Tibial artery (tissue), 4 donors: ENCODE measurements at regions not wholly inside any gene's neighbourhood (a gene's known extent, or its start where the extent isn't known, plus 50 kb on each side); places are given as distances from the start of the nearest gene placed in this dataset.

Experiments used
- DNase-seq, 2 donors: peaks; one replicate each; pipeline ENCODE4 v3.0.0-alpha.2; 2019
- H3K27ac ChIP-seq, 2 donors: fragments of 200-600 bp; sonication (generic) in 1 of 2; 1 replicate in 1 of 2; 2 replicates in 1 of 2; pipeline ENCODE4 v1.5.1; 2018 to 2019; ENCODE audit warnings: mild to moderate bottlenecking in 1 of 2
- H3K27me3 ChIP-seq, 2 donors: fragments of 200-600 bp; sonication (generic) in 1 of 2; one replicate each; pipeline versions ENCODE4 v1.5.1 to v1.6.0; 2016 to 2019
- H3K36me3 ChIP-seq, 3 donors: fragments of 200-600 bp; sonication (generic) in 2 of 3; one replicate each; pipeline ENCODE4 v1.5.1; 2016 to 2019; ENCODE audit warnings: mild to moderate bottlenecking in 2 of 3
- H3K4me1 ChIP-seq, 4 donors: fragments of 200-600 bp; sonication (generic) in 2 of 4; 1 replicate in 3 of 4; 2 replicates in 1 of 4; pipeline ENCODE4 v1.5.1; 2016 to 2019
- H3K4me3 ChIP-seq, 2 donors: fragments of 200-600 bp; sonication (generic) in 1 of 2; 1 replicate in 1 of 2; 2 replicates in 1 of 2; pipeline ENCODE4 v1.5.1; 2018 to 2019; ENCODE audit warnings: mild to moderate bottlenecking in 2 of 2
- H3K9me3 ChIP-seq, 3 donors: fragments of 200-600 bp; sonication (generic) in 1 of 3; one replicate each; pipeline ENCODE4 v1.5.1; 2016 to 2019
- CTCF ChIP-seq, 2 experiments: fragments of 200-600 bp in 1 of 2; fragments of 450-650 bp in 1 of 2; IDR thresholded peaks; one replicate each; pipeline ENCODE4 v1.5.1; 2017 to 2019; ENCODE audit warnings: antibody characterized with exemption in 2 of 2, mild to moderate bottlenecking in 1 of 2, moderate library complexity in 1 of 2
- intact Hi-C: fragments of 100-400 bp; cut with DNase I; formaldehyde crosslinking; loops from one replicate; pipeline ENCODE4 v1.15.0; 2023; ENCODE audit warnings: low total_unique reads

GRCh38 chr15:62297933-62298332, 132.8 kb upstream of the C2CD4B start:
- H3K4me3 ChIP-seq: no peak overlapping the region
- peaks cover 0 to 6% (median 0%) of the 10 kb centered on the region in 4 donors for H3K4me1 ChIP-seq
- no peaks in the 10 kb centered on the region for H3K9me3 ChIP-seq
- H3K36me3 ChIP-seq: no peaks in the 10 kb centered on the region
- intact Hi-C loops: no loop called here
- no peak overlapping the region for H3K27ac ChIP-seq
- no peaks in the 10 kb centered on the region for H3K27me3 ChIP-seq
- TF ChIP-seq CTCF (IDR thresholded peaks at IDR 0.05): no peak
- no peak for DNase-seq

- Histone ChIP-seq H3K27me3 (no peaks in the 10 kb centered on the region), H3K36me3 (no peaks in the 10 kb centered on the region), H3K9me3 (no peaks in the 10 kb centered on the region), H3K4me3 (no peak overlapping the region), H3K4me1 (peaks cover 0 to 6% (median 0%) of the 10 kb centered on the region in 4 donors), H3K27ac (no peak overlapping the region)
- no peak for DNase-seq
- intact Hi-C loops: no loop called here
- no peak for TF ChIP-seq CTCF (IDR thresholded peaks at IDR 0.05)
Observed at GRCh38 chr15:62298811-62299210, 133.7 kb upstream of the C2CD4B start.

- no peaks in the 10 kb centered on the region for H3K27me3 ChIP-seq
- DNase-seq: no peak
- no peak overlapping the region for H3K27ac ChIP-seq
- intact Hi-C loops: no loop called here
- H3K4me1 ChIP-seq: peaks cover 0 to 6% (median 0%) of the 10 kb centered on the region in 4 donors
- no peaks in the 10 kb centered on the region for H3K9me3 ChIP-seq
- no peak overlapping the region for H3K4me3 ChIP-seq
- no peaks in the 10 kb centered on the region for H3K36me3 ChIP-seq
- TF ChIP-seq CTCF (IDR thresholded peaks at IDR 0.05): no peak
Observed at GRCh38 chr15:62299541-62299940, 134.5 kb upstream of the C2CD4B start.

- no peaks in the 10 kb centered on the region for H3K27me3 ChIP-seq
- intact Hi-C loops: no loop called here
- H3K4me3 ChIP-seq: no peak overlapping the region
- TF ChIP-seq CTCF (IDR thresholded peaks at IDR 0.05): no peak
- no peaks in the 10 kb centered on the region for H3K9me3 ChIP-seq
- DNase-seq: no peak
- H3K4me1 ChIP-seq: peaks cover 0 to 7% (median 3%) of the 10 kb centered on the region in 4 donors
- no peak overlapping the region for H3K27ac ChIP-seq
- H3K36me3 ChIP-seq: no peaks in the 10 kb centered on the region
Observed at GRCh38 chr15:62301993-62302675, 137.0 kb upstream of the C2CD4B start.

- Histone ChIP-seq H3K27ac (no peak overlapping the region), H3K36me3 (no peaks in the 10 kb centered on the region), H3K4me3 (no peak overlapping the region), H3K27me3 (peaks cover 0 to 2% of the 10 kb centered on the region in 2 donors), H3K9me3 (no peaks in the 10 kb centered on the region), H3K4me1 (peaks cover 0 to 7% (median 3%) of the 10 kb centered on the region in 4 donors)
- DNase-seq: peak in 1 of 2 donors; percentile 42
- intact Hi-C loops: no loop called here
- peak; percentile 61 to 70 for TF ChIP-seq CTCF (IDR thresholded peaks at IDR 0.05)
Observed at GRCh38 chr15:62306851-62307504, 141.9 kb upstream of the C2CD4B start.
